ENCODE measurements at regions not wholly inside any gene's neighbourhood (a gene's known extent, or its start where the extent isn't known, plus 50 kb on each side); places are given as distances from the start of the nearest gene placed in this dataset.

DNA sequence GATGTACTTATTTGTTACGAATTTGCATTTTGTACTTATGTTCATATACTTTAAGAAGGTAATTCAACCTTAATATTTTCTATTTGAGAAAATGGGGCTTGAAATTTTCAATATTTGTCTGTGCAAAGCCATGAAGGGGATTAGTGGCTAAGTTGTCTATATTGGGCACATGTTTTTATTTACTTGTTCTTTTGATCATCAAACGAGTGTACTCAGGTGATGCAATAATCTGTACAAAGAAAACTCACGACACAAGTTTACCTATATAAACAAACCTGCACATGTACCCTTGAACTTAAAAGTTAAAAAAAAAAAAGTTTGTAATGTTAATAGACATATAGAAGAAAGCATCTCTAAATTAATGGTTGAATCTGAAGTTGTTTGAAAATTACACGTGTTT is 658.9 kb upstream of the SYT4 start (continued):
- TF ChIP-seq, protein P1, sequence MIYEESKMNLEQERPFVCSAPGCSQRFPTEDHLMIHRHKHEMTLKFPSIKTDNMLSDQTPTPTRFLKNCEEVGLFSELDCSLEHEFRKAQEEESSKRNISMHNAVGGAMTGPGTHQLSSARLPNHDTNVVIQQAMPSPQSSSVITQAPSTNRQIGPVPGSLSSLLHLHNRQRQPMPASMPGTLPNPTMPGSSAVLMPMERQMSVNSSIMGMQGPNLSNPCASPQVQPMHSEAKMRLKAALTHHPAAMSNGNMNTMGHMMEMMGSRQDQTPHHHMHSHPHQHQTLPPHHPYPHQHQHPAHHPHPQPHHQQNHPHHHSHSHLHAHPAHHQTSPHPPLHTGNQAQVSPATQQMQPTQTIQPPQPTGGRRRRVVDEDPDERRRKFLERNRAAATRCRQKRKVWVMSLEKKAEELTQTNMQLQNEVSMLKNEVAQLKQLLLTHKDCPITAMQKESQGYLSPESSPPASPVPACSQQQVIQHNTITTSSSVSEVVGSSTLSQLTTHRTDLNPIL (CRISPR knock-in tag; IDR thresholded peaks at IDR 0.05; ENCODE audit: low read depth) = no peak
- TF ChIP-seq GLIS3 (CRISPR knock-in tag; IDR thresholded peaks at IDR 0.05) = no peak
- TF ChIP-seq ESRRG (CRISPR knock-in tag; IDR thresholded peaks at IDR 0.05) = no peak
- no peak for TF ChIP-seq PPARA (CRISPR knock-in tag; IDR thresholded peaks at IDR 0.05; ENCODE audit: borderline replicate concordance)
- no peak for TF ChIP-seq ZNF565 (CRISPR knock-in tag; conservative IDR thresholded peaks at IDR 0.05; ENCODE audit: low read depth)

GRCh38 chr18:43949291-43949690 is 672.0 kb upstream of the SYT4 start:
- no peak for ATAC-seq
- no peak for TF ChIP-seq PPARA (CRISPR knock-in tag; IDR thresholded peaks at IDR 0.05; ENCODE audit: borderline replicate concordance)
- no peak for TF ChIP-seq ZNF565 (CRISPR knock-in tag; conservative IDR thresholded peaks at IDR 0.05; ENCODE audit: low read depth)

DNA sequence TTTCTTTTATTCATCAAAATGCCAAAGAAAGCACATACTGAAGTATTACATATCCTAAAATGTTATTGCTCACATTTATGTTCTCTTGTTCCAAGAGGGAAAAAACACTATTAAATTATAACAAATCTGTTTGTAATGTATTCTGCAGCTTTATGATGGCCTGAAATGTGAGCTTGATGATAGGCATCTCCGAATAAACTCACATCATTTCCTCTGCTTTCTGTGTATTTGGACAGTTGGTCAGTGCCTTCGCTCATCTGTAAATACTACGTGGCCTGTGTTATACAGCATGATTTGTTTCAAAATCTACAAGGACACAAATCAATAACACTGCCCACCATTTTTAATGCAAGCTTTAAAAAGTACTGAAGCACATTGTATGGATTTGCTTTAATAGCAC is 672.8 kb upstream of the SYT4 start:
- no peak for ATAC-seq
- no peak for TF ChIP-seq ZFP3 (CRISPR knock-in tag; IDR thresholded peaks at IDR 0.05)
- no peak for TF ChIP-seq SNAI2 (CRISPR knock-in tag; IDR thresholded peaks at IDR 0.05)
- TF ChIP-seq ZC3H10 (CRISPR knock-in tag; IDR thresholded peaks at IDR 0.05) = no peak
- no peak for TF ChIP-seq ESRRG (CRISPR knock-in tag; IDR thresholded peaks at IDR 0.05)
- no peak for TF ChIP-seq ZNF565 (CRISPR knock-in tag; conservative IDR thresholded peaks at IDR 0.05; ENCODE audit: low read depth)

DNA sequence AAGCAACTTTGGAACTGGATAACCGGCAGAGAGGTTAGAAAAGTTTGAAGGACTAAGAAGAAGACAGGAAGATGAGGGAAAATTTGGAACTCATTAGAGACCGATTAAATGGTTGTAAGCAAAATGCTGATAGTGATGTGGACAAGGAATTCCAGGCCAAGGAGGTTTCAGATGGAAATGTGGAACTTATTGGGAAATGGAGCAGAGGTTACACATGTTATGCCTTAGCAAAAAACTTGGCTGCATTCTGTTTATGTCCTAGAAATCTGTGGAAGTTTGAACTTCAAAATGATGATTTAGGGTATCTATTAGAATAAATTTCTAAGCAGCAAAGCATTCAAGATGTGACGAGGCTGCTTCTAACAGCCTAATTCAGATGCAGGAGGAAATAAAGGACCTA is 675.1 kb upstream of the SYT4 start:
- no peak for ATAC-seq
- TF ChIP-seq ZC3H10 (CRISPR knock-in tag; IDR thresholded peaks at IDR 0.05) (no peak), TSHZ2 (CRISPR knock-in tag; IDR thresholded peaks at IDR 0.05) (no peak), RARB (CRISPR knock-in tag; IDR thresholded peaks at IDR 0.05) (no peak), ZNF565 (CRISPR knock-in tag; conservative IDR thresholded peaks at IDR 0.05; ENCODE audit: low read depth) (no peak), PPARA (CRISPR knock-in tag; IDR thresholded peaks at IDR 0.05; ENCODE audit: borderline replicate concordance) (no peak), OSR1 (CRISPR knock-in tag; IDR thresholded peaks at IDR 0.05) (no peak), ZFP30 (CRISPR knock-in tag; IDR thresholded peaks at IDR 0.05) (no peak), ARNTL (CRISPR knock-in tag; IDR thresholded peaks at IDR 0.05; ENCODE audit: borderline replicate concordance, low read depth) (no peak), TCF4 (CRISPR knock-in tag; IDR thresholded peaks at IDR 0.05; ENCODE audit: borderline replicate concordance) (no peak)

DNA sequence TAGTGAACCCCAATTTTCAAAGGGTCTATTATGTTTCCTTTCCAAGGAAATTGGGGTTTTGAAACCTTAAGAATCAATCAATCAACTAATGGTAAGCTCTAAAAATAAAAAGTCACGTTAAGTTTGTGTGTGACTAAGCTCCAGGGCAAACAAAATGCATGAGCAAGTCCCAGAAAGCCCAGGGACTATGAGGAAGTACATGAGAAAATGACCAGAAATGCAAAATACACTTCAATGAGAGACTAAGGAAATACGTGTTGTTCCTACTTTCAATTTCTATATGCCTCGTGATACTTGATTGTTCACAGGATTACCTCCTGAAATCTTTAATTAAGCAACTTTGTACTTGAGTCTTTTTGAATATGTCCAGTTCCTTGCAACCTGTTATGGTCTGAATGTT is 684.4 kb upstream of the SYT4 start:
- ATAC-seq = no peak
- no peak for TF ChIP-seq PPARA (CRISPR knock-in tag; IDR thresholded peaks at IDR 0.05; ENCODE audit: borderline replicate concordance)
- no peak for TF ChIP-seq OSR1 (CRISPR knock-in tag; IDR thresholded peaks at IDR 0.05)
- TF ChIP-seq, protein P1 (CRISPR knock-in tag; IDR thresholded peaks at IDR 0.05; ENCODE audit: low read depth) = no peak
- no peak for TF ChIP-seq RARB (CRISPR knock-in tag; IDR thresholded peaks at IDR 0.05)
- no peak for TF ChIP-seq BACH2 (CRISPR knock-in tag; IDR thresholded peaks at IDR 0.05; ENCODE audit: borderline replicate concordance)
- no peak for TF ChIP-seq ARNTL (CRISPR knock-in tag; IDR thresholded peaks at IDR 0.05; ENCODE audit: borderline replicate concordance, low read depth)
- TF ChIP-seq TSHZ2 (CRISPR knock-in tag; IDR thresholded peaks at IDR 0.05) = no peak

DNA sequence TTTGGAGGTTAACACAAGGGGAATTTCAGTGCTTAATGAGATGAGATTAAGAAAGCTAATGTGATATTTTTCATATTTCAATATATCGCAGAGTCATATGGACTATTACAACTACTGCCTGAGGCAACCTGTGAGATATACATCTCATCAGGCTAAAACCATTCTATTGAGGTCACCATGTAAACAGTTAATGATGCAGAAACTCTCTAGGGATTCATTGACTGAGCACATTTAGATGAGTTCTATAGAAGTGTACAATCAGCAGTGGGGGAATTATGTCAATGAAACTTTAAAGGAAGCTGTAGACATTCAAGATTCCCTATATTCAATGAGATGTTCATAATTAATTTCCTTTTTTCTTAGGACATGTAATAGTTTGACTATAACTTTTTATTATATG is 687.4 kb upstream of the SYT4 start:
- no peak for ATAC-seq
- TF ChIP-seq ZC3H10 (CRISPR knock-in tag; IDR thresholded peaks at IDR 0.05) (no peak), ZFP3 (CRISPR knock-in tag; IDR thresholded peaks at IDR 0.05) (no peak), ZNF565 (CRISPR knock-in tag; conservative IDR thresholded peaks at IDR 0.05; ENCODE audit: low read depth) (no peak), TCF4 (CRISPR knock-in tag; IDR thresholded peaks at IDR 0.05; ENCODE audit: borderline replicate concordance) (no peak)
- TF ChIP-seq, protein P2, sequence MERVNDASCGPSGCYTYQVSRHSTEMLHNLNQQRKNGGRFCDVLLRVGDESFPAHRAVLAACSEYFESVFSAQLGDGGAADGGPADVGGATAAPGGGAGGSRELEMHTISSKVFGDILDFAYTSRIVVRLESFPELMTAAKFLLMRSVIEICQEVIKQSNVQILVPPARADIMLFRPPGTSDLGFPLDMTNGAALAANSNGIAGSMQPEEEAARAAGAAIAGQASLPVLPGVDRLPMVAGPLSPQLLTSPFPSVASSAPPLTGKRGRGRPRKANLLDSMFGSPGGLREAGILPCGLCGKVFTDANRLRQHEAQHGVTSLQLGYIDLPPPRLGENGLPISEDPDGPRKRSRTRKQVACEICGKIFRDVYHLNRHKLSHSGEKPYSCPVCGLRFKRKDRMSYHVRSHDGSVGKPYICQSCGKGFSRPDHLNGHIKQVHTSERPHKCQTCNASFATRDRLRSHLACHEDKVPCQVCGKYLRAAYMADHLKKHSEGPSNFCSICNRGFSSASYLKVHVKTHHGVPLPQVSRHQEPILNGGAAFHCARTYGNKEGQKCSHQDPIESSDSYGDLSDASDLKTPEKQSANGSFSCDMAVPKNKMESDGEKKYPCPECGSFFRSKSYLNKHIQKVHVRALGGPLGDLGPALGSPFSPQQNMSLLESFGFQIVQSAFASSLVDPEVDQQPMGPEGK (CRISPR knock-in tag; IDR thresholded peaks at IDR 0.05; ENCODE audit: borderline replicate concordance) = no peak
- TF ChIP-seq, protein P3, sequence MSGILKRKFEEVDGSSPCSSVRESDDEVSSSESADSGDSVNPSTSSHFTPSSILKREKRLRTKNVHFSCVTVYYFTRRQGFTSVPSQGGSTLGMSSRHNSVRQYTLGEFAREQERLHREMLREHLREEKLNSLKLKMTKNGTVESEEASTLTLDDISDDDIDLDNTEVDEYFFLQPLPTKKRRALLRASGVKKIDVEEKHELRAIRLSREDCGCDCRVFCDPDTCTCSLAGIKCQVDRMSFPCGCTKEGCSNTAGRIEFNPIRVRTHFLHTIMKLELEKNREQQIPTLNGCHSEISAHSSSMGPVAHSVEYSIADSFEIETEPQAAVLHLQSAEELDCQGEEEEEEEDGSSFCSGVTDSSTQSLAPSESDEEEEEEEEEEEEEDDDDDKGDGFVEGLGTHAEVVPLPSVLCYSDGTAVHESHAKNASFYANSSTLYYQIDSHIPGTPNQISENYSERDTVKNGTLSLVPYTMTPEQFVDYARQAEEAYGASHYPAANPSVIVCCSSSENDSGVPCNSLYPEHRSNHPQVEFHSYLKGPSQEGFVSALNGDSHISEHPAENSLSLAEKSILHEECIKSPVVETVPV (CRISPR knock-in tag; IDR thresholded peaks at IDR 0.05) = no peak

All from SK-N-SH treated with all-trans-retinoic acid at 6 μM for 48 hours (cell line).